ENCODE measurements at regions not wholly inside any gene's neighbourhood (a gene's known extent, or its start where the extent isn't known, plus 50 kb on each side); places are given as distances from the start of the nearest gene placed in this dataset.

- no peak for TF ChIP-seq CUX1 (IDR thresholded peaks at IDR 0.05; ENCODE audit: insufficient replicate concordance, low read depth, low read length)
- no peak for TF ChIP-seq BMI1 (IDR thresholded peaks at IDR 0.05; ENCODE audit: borderline replicate concordance)
- no peak for TF ChIP-seq CBX5 (IDR thresholded peaks at IDR 0.05; ENCODE audit: low read depth)
- TF ChIP-seq ATF7 (IDR thresholded peaks at IDR 0.05; ENCODE audit: low read depth): no peak
- TF ChIP-seq STAT1 (conservative IDR thresholded peaks at IDR 0.05): no peak
- TF ChIP-seq PBX3 (IDR thresholded peaks at IDR 0.05; ENCODE audit: insufficient replicate concordance, low read depth, low read length): no peak
- TF ChIP-seq ATF3 (IDR thresholded peaks at IDR 0.05; ENCODE audit: borderline replicate concordance, extremely low read depth, low read depth, low read length): no peak
- no peak for TF ChIP-seq BCL3 (IDR thresholded peaks at IDR 0.05; ENCODE audit: borderline replicate concordance, insufficient read depth, low read depth, low read length, poor library complexity, severe bottlenecking)
Observed at GRCh38 chr2:2503864-2504418, 172.9 kb upstream of the MYT1L start (continued).

Measured in GM12878 (cell line).